ENCODE measurements at regions not wholly inside any gene's neighbourhood (a gene's known extent, or its start where the extent isn't known, plus 50 kb on each side); places are given as distances from the start of the nearest gene placed in this dataset.

DNA sequence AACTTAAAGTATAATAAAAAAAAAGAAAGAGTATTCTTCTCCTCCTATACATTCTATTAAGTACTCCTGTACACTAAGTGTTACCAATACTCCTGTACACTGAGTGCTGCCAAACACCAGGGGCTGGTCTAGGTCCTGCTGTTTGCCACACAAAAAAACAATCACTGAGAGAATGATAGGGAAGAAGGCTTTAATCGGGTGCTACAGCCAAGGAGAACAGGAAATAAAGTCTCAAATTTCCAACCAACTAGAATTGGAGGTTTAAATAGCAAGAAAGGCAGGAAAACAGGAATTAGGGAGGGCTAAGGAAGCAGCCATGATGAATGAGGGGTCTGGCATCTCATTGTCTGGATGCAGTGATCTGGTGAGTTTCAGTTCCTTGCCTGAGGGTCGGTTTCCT lies 239.8 kb downstream of the ZNF674 start:
- no peak for DNase-seq (ENCODE audit: low read depth in 2 of 2, low spot score in 1 of 2)

GRCh38 chrX:46301903-46302302 lies 243.3 kb downstream of the ZNF674 start:
- no peak for DNase-seq (ENCODE audit: low read depth in 2 of 2, low spot score in 1 of 2)

DNA sequence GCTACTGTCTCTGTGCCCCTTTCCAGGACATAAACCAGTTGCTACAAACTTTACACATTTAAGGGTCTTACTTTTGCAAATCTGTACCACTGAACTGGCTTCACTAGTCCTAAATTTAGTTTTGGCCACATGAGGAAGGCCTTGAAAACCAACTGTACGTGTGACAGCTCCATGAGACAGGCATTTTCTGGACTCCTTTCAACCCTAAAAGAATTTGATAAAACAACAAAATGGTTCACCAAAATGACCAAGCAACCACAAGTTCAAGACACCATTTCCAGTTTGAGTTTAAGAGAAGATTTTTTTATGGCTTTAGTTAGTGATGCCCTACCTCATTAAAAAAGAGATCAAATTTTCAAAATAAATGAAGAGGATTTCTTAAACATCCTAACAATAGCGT lies 246.4 kb downstream of the ZNF674 start:
- no peak for DNase-seq (ENCODE audit: low read depth in 2 of 2, low spot score in 1 of 2)

GRCh38 chrX:46295963-46296362 lies 249.3 kb downstream of the ZNF674 start:
- DNase-seq (ENCODE audit: low read depth in 2 of 2, low spot score in 1 of 2), result no peak

- no peak for DNase-seq (ENCODE audit: low read depth in 2 of 2, low spot score in 1 of 2)
Measured at GRCh38 chrX:46294234-46294633, 251.0 kb downstream of the ZNF674 start.

DNA sequence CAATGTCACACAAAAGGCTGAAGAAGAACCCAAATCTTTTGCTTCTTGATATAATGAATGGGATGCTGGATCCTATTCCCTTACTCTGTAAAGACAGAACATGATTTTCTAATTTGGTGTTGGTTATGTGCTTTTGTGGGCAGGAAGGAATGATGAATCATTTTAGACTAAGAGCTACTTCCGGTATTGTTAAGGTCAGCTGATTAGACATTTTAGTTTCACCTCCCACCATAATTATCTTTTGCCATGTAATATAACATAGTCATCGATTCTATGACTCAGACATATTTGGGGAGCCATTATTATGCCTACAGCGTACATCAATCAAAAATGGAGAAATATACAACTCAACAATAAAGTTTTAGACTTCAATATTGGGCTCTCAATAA lies 265.3 kb downstream of the ZNF674 start:
- no peak for DNase-seq (ENCODE audit: low read depth in 2 of 2, low spot score in 1 of 2)

GRCh38 chrX:46279214-46279924 lies 265.9 kb downstream of the ZNF674 start:
- DNase-seq (ENCODE audit: low read depth in 2 of 2, low spot score in 1 of 2), result no peak

- DNase-seq (ENCODE audit: low read depth in 2 of 2, low spot score in 1 of 2), result no peak
Measured at GRCh38 chrX:46278572-46278971, 266.6 kb downstream of the ZNF674 start.

- no peak for DNase-seq (ENCODE audit: low read depth in 2 of 2, low spot score in 1 of 2)
Measured at GRCh38 chrX:46268412-46268811, 276.8 kb downstream of the ZNF674 start.

DNA sequence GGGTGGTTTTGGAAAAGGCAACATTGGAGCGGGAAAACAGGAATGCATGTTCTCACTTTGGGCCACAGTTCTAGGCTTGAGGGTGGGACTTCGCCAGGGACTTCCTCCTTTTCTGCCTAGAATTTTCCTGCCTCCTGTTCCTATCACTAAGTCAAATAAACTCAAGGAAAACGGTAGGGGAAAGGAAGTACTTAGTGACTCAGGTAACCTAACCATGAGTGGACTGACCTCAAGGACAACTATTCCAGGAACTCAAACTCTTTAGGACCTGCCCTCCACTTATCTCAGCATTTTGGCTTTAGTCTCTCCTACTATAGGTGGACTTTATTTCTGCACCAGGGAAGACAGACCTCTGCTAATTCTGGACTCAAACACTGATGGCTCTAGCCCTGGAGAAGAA lies 281.7 kb downstream of the ZNF674 start:
- DNase-seq (ENCODE audit: low read depth in 2 of 2, low spot score in 1 of 2), result no peak

DNA sequence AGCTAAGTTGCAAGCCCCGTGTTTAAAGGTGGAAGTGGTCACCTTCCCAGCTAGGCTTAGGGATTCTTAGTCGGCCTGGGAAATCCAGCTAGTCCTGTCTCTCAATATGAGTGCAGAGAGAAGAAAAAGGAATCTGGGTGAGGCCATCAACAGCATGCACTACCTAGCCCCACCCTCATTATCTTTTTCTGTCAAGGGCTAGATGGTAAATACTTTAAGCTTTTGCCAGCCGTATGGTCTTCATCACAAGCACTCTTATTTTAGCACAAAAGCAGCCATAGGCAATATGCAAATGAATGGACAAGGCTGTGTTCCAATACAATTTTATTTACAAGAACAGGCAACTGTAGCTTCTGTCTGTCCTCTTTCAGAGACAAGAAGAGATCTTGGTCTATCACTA lies 282.9 kb downstream of the ZNF674 start:
- DNase-seq (ENCODE audit: low read depth in 2 of 2, low spot score in 1 of 2), result no peak

DNA sequence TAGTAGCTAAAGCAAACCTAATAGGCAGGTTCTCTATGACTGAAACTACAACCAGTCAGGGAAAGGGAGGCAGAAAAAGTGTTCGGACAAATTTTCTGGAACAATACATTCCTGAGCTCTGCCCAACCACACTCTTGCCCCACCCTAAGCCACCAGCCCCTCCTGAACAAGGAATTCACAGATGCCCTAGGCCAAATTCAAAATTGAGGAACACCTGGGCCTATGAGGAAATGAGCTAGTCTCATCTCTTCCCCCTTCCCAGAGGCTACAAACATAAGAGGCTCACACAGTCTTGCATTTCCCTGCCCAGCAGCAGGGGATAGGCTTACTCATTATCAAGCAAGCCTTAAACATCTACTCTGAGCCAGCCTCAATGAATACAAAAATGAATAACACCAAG lies 284.7 kb downstream of the ZNF674 start:
- DNase-seq (ENCODE audit: low read depth in 2 of 2, low spot score in 1 of 2), result no peak

DNA sequence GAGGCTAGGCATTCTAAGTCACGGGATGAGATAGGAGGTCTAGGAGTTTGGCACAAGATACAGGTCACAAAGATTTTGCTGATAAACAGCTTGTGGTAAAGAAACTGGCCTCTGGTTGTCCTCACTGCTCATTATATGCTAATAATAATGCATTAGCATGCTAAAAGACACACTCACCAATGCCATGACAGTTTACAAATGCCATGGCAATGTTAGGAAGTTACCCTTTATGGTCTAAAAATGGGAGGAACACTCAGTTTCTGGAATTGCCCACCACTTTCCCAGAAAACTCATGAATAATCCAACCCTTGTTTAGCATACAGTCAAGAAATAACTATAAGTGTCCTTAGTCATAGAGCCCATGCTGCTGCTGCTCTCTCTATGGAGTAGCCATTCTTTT lies 286.9 kb downstream of the ZNF674 start:
- no peak for DNase-seq (ENCODE audit: low read depth in 2 of 2, low spot score in 1 of 2)

- no peak for DNase-seq (ENCODE audit: low read depth in 2 of 2, low spot score in 1 of 2)
Measured at GRCh38 chrX:46257451-46257879, 287.8 kb downstream of the ZNF674 start.

DNA sequence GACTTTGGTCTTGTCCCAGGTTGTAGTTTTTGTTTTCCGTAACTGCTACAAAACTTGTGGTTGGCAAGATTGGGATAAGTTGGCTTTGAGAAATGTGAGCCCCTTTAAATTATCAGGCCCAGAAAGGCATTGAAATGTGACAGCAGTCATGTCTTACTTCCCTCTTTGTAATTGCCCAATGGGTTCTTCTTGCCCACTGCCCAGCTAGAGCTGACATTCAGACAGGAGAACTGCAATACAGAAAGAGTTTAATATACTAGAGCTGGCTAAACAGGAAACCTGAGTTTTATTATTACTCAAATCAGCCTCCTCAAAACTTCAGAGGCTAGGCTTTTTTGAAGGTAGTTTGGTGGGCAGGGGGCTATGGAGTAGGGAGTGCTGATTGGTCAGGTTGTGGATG lies 288.3 kb downstream of the ZNF674 start:
- no peak for DNase-seq (ENCODE audit: low read depth in 2 of 2, low spot score in 1 of 2)

GRCh38 chrX:46255046-46255445 lies 290.2 kb downstream of the ZNF674 start:
- no peak for DNase-seq (ENCODE audit: low read depth in 2 of 2, low spot score in 1 of 2)

DNA sequence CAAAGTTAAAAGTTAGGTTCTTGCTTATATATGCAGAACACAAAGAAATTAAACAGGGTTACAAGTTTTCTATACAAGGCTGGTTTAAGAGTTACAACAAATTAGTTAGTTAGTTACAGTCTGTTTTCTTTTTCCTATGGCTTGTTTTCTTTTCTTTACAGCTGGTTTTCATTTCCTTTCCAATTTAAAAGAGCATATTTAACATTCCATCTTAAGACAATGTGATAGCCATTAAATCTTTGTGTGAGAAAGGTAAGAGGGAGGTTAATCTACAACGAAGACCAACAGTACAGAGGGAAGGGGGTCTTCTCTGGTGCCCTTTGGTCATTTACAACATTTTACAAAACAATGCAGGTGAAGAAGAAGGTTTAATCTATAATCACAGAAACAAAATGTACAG lies 290.6 kb downstream of the ZNF674 start:
- no peak for DNase-seq (ENCODE audit: low read depth in 2 of 2, low spot score in 1 of 2)

DNA sequence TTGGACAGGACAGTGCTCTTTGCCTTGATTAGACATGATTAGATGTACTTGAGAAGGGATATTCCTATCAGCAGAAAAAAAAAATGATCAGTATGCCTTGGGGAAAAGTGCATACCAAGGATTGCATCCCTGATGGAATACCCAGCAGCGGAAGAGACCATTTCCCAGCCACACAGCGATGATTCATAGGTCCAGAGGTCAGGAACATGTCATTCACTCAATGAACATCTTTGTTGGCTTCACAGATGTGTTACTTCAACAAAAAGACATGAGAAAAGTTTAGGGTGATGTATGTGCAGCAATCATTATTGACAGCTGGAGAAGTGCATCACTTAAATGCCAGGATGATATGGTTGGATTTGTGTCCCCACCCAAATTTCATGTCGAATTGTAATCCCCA lies 293.5 kb downstream of the ZNF674 start:
- no peak for DNase-seq (ENCODE audit: low read depth in 2 of 2, low spot score in 1 of 2)

GRCh38 chrX:46250151-46250550 lies 295.1 kb downstream of the ZNF674 start:
- no peak for DNase-seq (ENCODE audit: low read depth in 2 of 2, low spot score in 1 of 2)

- DNase-seq (ENCODE audit: low read depth in 2 of 2, low spot score in 1 of 2), result no peak
Measured at GRCh38 chrX:46247456-46247855, 297.8 kb downstream of the ZNF674 start.

- no peak for DNase-seq (ENCODE audit: low read depth in 2 of 2, low spot score in 1 of 2)
Measured at GRCh38 chrX:46244451-46244850, 300.8 kb downstream of the ZNF674 start.

DNA sequence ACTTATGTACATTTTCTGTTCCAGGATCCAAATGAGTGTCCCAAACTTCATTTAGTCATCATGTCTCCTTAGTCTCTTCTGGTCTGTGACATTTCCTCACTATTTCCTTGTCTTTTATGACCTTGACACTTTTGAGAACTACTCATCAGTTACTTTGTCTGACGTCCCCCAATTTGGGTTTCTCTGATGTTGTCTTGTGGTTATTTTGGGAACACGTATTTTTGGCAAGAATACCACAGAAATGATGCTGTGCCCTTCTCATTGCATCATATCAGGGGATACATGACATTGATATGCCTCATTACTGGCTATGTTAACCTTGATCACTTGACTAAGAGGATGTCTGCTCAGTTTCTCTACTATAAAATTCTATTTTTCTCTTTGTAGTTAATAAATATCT lies 308.8 kb downstream of the ZNF674 start:
- DNase-seq (ENCODE audit: low read depth in 2 of 2, low spot score in 1 of 2), result no peak

DNA sequence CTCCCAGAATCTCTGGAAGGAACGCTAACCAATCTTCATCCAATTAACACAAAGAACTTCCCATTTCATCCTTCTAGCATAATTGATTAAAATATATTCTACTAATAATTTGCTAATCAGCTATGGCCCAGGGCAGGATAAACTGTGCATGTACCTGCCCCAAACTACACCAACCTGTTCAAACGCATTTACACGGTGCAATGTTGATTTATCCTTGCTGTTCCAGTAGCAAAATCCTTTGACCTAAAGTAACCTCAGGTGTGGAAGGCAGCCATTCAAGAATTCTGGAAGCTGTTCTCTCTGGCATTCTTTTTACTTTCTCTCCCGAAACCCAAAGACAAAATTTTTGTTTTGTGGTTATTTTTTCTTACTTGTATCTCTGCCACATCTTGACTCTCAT lies 309.4 kb downstream of the ZNF674 start:
- DNase-seq (ENCODE audit: low read depth in 2 of 2, low spot score in 1 of 2), result no peak

GRCh38 chrX:46234775-46235174 lies 310.4 kb downstream of the ZNF674 start:
- DNase-seq (ENCODE audit: low read depth in 2 of 2, low spot score in 1 of 2), result no peak
